GM19023 (cell line): ENCODE measurements at regions not wholly inside any gene's neighbourhood (a gene's known extent, or its start where the extent isn't known, plus 50 kb on each side); places are given as distances from the start of the nearest gene placed in this dataset.
"Not testable (repeated sequence)": the region's sequence is repeated elsewhere in the genome, so short reads cannot be mapped to it uniquely, and the experiment has no call there.

Source experiments
- ATAC-seq: cut with Tn5 transposase; IDR thresholded peaks from one replicate; pipeline ENCODE4 v1.9.1; 2021; ENCODE audit warnings: mild to moderate bottlenecking, moderate library complexity; ENCODE audit not compliant: unreplicated experiment

- ATAC-seq, result no peak
Observed at GRCh38 chr12:123062681-123063486, 82.4 kb downstream of the ARL6IP4 start.

- no peak for ATAC-seq
Observed at GRCh38 chr12:123061441-123062205, 81.1 kb downstream of the ARL6IP4 start.

GRCh38 chr12:123059500-123059899 is 79.0 kb downstream of the ARL6IP4 start:
- no peak for ATAC-seq

- ATAC-seq, result no peak
Observed at GRCh38 chr12:123058980-123059379, 78.5 kb downstream of the ARL6IP4 start.

- no peak for ATAC-seq
Observed at GRCh38 chr12:123058481-123058880, 78.0 kb downstream of the ARL6IP4 start.

GRCh38 chr12:123057513-123058265 is 77.2 kb downstream of the ARL6IP4 start:
- no peak for ATAC-seq

- ATAC-seq, result no peak
Observed at GRCh38 chr12:123056709-123057108, 76.2 kb downstream of the ARL6IP4 start.

GRCh38 chr12:123056053-123056452 is 75.6 kb downstream of the ARL6IP4 start:
- ATAC-seq, result no peak

GRCh38 chr12:123055281-123055766 is 74.8 kb downstream of the ARL6IP4 start:
- no peak for ATAC-seq

- no peak for ATAC-seq
Observed at GRCh38 chr12:123054371-123054770, 73.9 kb downstream of the ARL6IP4 start.

- ATAC-seq, result no peak
Observed at GRCh38 chr12:123051556-123051955, 71.1 kb downstream of the ARL6IP4 start.

GRCh38 chr12:123050913-123051312 is 70.4 kb downstream of the ARL6IP4 start:
- no peak for ATAC-seq

GRCh38 chr12:123050331-123050831 is 69.9 kb downstream of the ARL6IP4 start:
- no peak for ATAC-seq

- ATAC-seq, result no peak
Observed at GRCh38 chr12:123049398-123050240, 69.1 kb downstream of the ARL6IP4 start.

GRCh38 chr12:123047892-123048291 is 67.4 kb downstream of the ARL6IP4 start:
- not testable (repeated sequence) for ATAC-seq

- no peak for ATAC-seq
Observed at GRCh38 chr12:123047289-123047688, 66.8 kb downstream of the ARL6IP4 start.

GRCh38 chr12:123046431-123046830 is 66.0 kb downstream of the ARL6IP4 start:
- no peak for ATAC-seq

- no peak for ATAC-seq
Observed at GRCh38 chr12:123045678-123046077, 65.2 kb downstream of the ARL6IP4 start.

GRCh38 chr12:123044351-123044750 is 63.9 kb downstream of the ARL6IP4 start:
- ATAC-seq, result no peak

- no peak for ATAC-seq
Observed at GRCh38 chr12:123043536-123044001, 63.1 kb downstream of the ARL6IP4 start.
